HEK293T (cell line): ENCODE measurements at regions not wholly inside any gene's neighbourhood (a gene's known extent, or its start where the extent isn't known, plus 50 kb on each side); places are given as distances from the start of the nearest gene placed in this dataset.
"Not testable (repeated sequence)": the region's sequence is repeated elsewhere in the genome, so short reads cannot be mapped to it uniquely, and the experiment has no call there.

Experiments
- CTCF ChIA-PET: fragments of 350-600 bp; formaldehyde crosslinking; extraction: SDS; loops from one replicate; lab custom pipeline; 2021; ENCODE audit warnings: antibody characterized with exemption, inconsistent platforms; lab: Yijun Ruan, JAX
- POLR2A ChIA-PET: fragments of 350-600 bp; formaldehyde crosslinking; extraction: SDS; loops from one replicate; lab custom pipeline; 2020; ENCODE audit warnings: antibody characterized with exemption, inconsistent platforms; lab: Yijun Ruan, JAX
- DNase-seq: peaks from one replicate; pipeline ENCODE4 v3.0.0; 2012; ENCODE audit warnings: mixed read lengths; ENCODE audit errors: extremely low spot score
- ARNT ChIP-seq: fragments of 450-650 bp; IDR thresholded peaks from 2 replicates; pipeline ENCODE4 v1.6.1; 2017; ENCODE audit warnings: mild to moderate bottlenecking
- BHLHE40 ChIP-seq: fragments of 450-650 bp; IDR thresholded peaks from 2 replicates; pipeline ENCODE4 v1.6.1; 2016; ENCODE audit warnings: mild to moderate bottlenecking, moderate library complexity, borderline replicate concordance
- CTBP1 ChIP-seq: fragments of 450-650 bp; IDR thresholded peaks from 2 replicates; pipeline ENCODE4 v1.6.1; 2016; ENCODE audit warnings: borderline replicate concordance
- ELF4 ChIP-seq: fragments of 450-650 bp; IDR thresholded peaks from 2 replicates; pipeline ENCODE4 v1.6.1; 2017; ENCODE audit warnings: antibody characterized with exemption
- FOXA1 ChIP-seq: fragments of 450-650 bp; IDR thresholded peaks from 2 replicates; pipeline ENCODE4 v1.6.1; 2016; ENCODE audit warnings: mild to moderate bottlenecking
- FOXK2 ChIP-seq: fragments of 450-650 bp; IDR thresholded peaks from 2 replicates; pipeline ENCODE4 v1.6.1; 2016; ENCODE audit warnings: mild to moderate bottlenecking
- FOXM1 ChIP-seq: fragments of 450-650 bp; IDR thresholded peaks from 2 replicates; pipeline ENCODE4 v1.6.1; 2017; ENCODE audit warnings: mild to moderate bottlenecking, borderline replicate concordance
- HDGF ChIP-seq: fragments of 450-650 bp; IDR thresholded peaks from 2 replicates; pipeline ENCODE4 v1.6.1; 2017; ENCODE audit warnings: antibody characterized with exemption, borderline replicate concordance
- L3MBTL2 ChIP-seq: fragments of 450-650 bp; conservative IDR thresholded peaks from 2 replicates; pipeline ENCODE4 v1.6.1; 2016; ENCODE audit warnings: mild to moderate bottlenecking
- LEF1 ChIP-seq: fragments of 450-650 bp; IDR thresholded peaks from 2 replicates; pipeline ENCODE4 v1.6.1; 2017; ENCODE audit warnings: mild to moderate bottlenecking, borderline replicate concordance
- NFRKB ChIP-seq: fragments of 450-650 bp; IDR thresholded peaks from 2 replicates; pipeline ENCODE4 v1.6.1; 2016; ENCODE audit warnings: mild to moderate bottlenecking, moderate library complexity
- SP1 ChIP-seq: fragments of 450-650 bp; IDR thresholded peaks from 2 replicates; pipeline ENCODE4 v1.6.1; 2017
- SUZ12 ChIP-seq: fragments of 450-650 bp; IDR thresholded peaks from 2 replicates; pipeline ENCODE4 v1.6.1; 2016; ENCODE audit warnings: mild to moderate bottlenecking
- TARDBP ChIP-seq: fragments of 450-650 bp; IDR thresholded peaks from 2 replicates; pipeline ENCODE4 v1.6.1; 2016
- ZNF384 ChIP-seq: fragments of 450-650 bp; IDR thresholded peaks from 2 replicates; pipeline ENCODE4 v1.6.1; 2016
- TF ChIP-seq, protein P1 (sequence below): fragments of 450-650 bp; IDR thresholded peaks from 2 replicates; pipeline ENCODE4 v1.6.1; 2016

- ChIA-PET CTCF (no interaction called here), POLR2A (interaction anchor here (0.9 kb wide), 1 partner anchor 527 kb away, joined by 3 read pairs; no protein-coding TSS in a partner anchor)
- TF ChIP-seq NFRKB, result no peak
- TF ChIP-seq SP1, result no peak
- no peak for TF ChIP-seq HDGF
- no peak for TF ChIP-seq BHLHE40
- TF ChIP-seq FOXA1, result no peak
- TF ChIP-seq ARNT, result no peak
- no peak for DNase-seq
These were observed 502.4 kb upstream of the PTCHD4 start for GRCh38 chr6:48613231-48613949.

- DNase-seq, result no peak
- TF ChIP-seq L3MBTL2, result no peak
- TF ChIP-seq, protein P1, sequence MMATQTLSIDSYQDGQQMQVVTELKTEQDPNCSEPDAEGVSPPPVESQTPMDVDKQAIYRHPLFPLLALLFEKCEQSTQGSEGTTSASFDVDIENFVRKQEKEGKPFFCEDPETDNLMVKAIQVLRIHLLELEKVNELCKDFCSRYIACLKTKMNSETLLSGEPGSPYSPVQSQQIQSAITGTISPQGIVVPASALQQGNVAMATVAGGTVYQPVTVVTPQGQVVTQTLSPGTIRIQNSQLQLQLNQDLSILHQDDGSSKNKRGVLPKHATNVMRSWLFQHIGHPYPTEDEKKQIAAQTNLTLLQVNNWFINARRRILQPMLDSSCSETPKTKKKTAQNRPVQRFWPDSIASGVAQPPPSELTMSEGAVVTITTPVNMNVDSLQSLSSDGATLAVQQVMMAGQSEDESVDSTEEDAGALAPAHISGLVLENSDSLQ, result no peak
- TF ChIP-seq SP1, result no peak
- TF ChIP-seq FOXM1, result no peak
- POLR2A ChIA-PET, result no interaction called here
- CTCF ChIA-PET, result no interaction called here
These were observed 500.3 kb upstream of the PTCHD4 start for GRCh38 chr6:48611332-48611731.

GRCh38 chr6:48610846-48611245 lies 499.8 kb upstream of the PTCHD4 start:
- CTCF ChIA-PET, result no interaction called here
- TF ChIP-seq FOXA1 (no peak), ARNT (no peak)
- POLR2A ChIA-PET, result no interaction called here
- no peak for DNase-seq

DNA sequence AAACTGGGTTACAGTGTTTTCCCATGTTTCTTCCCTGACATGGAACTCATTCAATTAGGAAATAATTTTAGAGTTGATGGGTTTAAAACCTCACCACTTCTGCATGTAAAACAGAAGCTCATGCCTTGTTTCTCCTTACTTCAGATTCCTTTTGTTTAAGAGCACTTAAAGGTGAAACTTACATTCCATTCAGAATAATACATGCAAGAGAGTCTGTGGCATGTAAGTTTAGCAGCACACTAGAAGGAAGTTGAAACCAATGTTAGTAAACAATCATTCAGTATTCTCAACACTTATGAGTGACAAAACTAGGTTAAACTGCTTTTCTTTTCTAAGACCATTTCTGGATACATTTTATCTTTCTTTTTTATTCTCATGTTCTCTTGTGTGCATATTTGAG lies 495.6 kb upstream of the PTCHD4 start:
- no peak for DNase-seq
- no peak for TF ChIP-seq ARNT
- no peak for TF ChIP-seq LEF1
- TF ChIP-seq L3MBTL2, result no peak
- TF ChIP-seq BHLHE40, result no peak
- no peak for TF ChIP-seq FOXK2
- TF ChIP-seq SUZ12, result no peak
- no peak for TF ChIP-seq CTBP1
- TF ChIP-seq NFRKB, result no peak
- TF ChIP-seq FOXA1, result no peak
- TF ChIP-seq HDGF, result no peak
- no peak for TF ChIP-seq TARDBP
- no peak for TF ChIP-seq ELF4
- TF ChIP-seq, protein P1, result no peak
- TF ChIP-seq ZNF384, result no peak
- no peak for TF ChIP-seq FOXM1
- no peak for TF ChIP-seq SP1
- CTCF ChIA-PET, result interaction anchor here (0.7 kb wide), 1 partner anchor 71 kb away, joined by 3 read pairs; no protein-coding TSS in a partner anchor
- POLR2A ChIA-PET, result no interaction called here

DNA sequence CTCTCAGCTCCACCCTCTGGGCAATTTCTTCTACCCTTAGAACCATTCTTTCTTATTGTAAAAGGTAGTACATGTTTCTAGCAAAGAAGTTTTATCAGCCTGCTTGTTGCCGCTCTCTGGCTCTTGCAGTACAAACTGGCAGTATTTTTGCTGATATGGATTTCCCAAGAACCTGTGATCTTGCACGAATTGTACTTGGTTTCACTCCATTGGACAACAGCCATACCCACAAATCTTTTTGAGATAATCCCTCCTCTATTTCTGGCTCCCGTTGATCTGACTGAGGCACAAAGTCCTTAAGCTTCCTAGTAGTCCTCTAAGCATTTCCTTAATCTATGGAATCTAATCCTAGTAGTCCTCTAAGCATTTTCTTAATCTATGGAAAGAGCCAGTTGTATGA lies 487.0 kb upstream of the PTCHD4 start:
- TF ChIP-seq ZNF384, result no peak
- TF ChIP-seq SP1, result no peak
- no peak for TF ChIP-seq HDGF
- no peak for TF ChIP-seq TARDBP
- TF ChIP-seq L3MBTL2, result no peak
- no peak for TF ChIP-seq FOXM1
- no peak for TF ChIP-seq SUZ12
- TF ChIP-seq FOXK2, result no peak
- TF ChIP-seq NFRKB, result no peak
- TF ChIP-seq ARNT, result no peak
- CTCF ChIA-PET, result no interaction called here
- no peak for DNase-seq

DNA sequence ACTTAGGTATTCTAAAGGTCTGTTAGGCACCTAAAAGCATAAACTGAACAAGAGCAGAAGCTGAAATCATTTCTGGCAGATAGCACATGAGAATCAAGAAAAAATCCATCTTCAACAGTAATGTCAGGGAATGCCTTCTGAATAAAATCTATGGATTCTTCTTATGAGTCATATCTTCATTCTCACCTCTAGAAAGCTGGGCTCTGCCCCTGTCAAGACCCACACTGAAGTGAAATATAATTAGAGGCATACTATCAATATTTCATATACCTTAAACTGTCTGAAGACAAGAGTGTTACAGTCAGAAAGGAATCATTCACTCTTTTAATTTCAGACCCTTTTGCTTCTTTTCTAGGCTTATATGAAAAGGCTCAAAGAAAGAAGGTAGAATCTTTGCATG lies 485.8 kb upstream of the PTCHD4 start:
- ChIA-PET CTCF (no interaction called here), POLR2A (no interaction called here)
- TF ChIP-seq LEF1 (no peak), ZNF384 (no peak), SP1 (no peak), FOXM1 (no peak), FOXA1 (no peak), TARDBP (no peak), CTBP1 (no peak), FOXK2 (no peak)
- TF ChIP-seq, protein P1, result no peak
- DNase-seq, result no peak

More for the DNA sequence above, 487.0 kb upstream of the PTCHD4 start:
- POLR2A ChIA-PET, result no interaction called here

DNA sequence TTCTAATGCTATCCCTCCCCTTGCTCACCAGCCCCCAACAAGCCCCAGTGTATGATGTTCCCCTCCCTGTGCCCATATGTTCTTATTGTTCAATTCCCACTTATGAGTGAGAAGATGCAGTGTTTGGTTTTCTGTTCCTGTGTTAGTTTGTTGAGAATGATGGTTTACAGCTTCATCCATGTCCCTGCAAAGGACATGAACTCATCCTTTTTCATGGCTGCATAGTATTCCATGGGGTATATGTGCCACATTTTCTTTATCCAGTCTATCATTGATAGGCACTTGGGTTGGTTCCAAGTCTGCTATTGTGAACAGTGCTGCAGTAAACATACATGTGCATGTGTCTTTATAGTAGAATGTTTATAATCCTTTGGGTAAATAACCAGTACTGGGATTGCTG lies 480.2 kb upstream of the PTCHD4 start:
- CTCF ChIA-PET, DNase-seq, POLR2A ChIA-PET: not testable (repeated sequence)
